ENCODE measurements at regions not wholly inside any gene's neighbourhood (a gene's known extent, or its start where the extent isn't known, plus 50 kb on each side); places are given as distances from the start of the nearest gene placed in this dataset.

GRCh38 chr18:29171892-29172755 is 995.2 kb upstream of the CDH2 start:
- DNase-seq = no peak

- DNase-seq = no peak
Measured at GRCh38 chr18:29169599-29169998, 992.7 kb upstream of the CDH2 start.

GRCh38 chr18:29164993-29165599 is 988.2 kb upstream of the CDH2 start:
- DNase-seq = no peak

GRCh38 chr18:29164020-29164706 is 987.2 kb upstream of the CDH2 start:
- no peak for DNase-seq

- no peak for DNase-seq
Measured at GRCh38 chr18:29163596-29163995, 986.7 kb upstream of the CDH2 start.

- DNase-seq = no peak
Measured at GRCh38 chr18:29161429-29161828, 984.5 kb upstream of the CDH2 start.

GRCh38 chr18:29160170-29160569 is 983.2 kb upstream of the CDH2 start:
- DNase-seq = peak; percentile 13

GRCh38 chr18:29157905-29158304 is 981.0 kb upstream of the CDH2 start:
- no peak for DNase-seq

- no peak for DNase-seq
Measured at GRCh38 chr18:29157057-29157780, 980.3 kb upstream of the CDH2 start.

GRCh38 chr18:29156531-29156930 is 979.6 kb upstream of the CDH2 start:
- DNase-seq = no peak

- DNase-seq = no peak
Measured at GRCh38 chr18:29154758-29155725, 978.1 kb upstream of the CDH2 start.

- no peak for DNase-seq
Measured at GRCh38 chr18:29154196-29154757, 977.3 kb upstream of the CDH2 start.

- no peak for DNase-seq
Measured at GRCh38 chr18:29153091-29153490, 976.2 kb upstream of the CDH2 start.

GRCh38 chr18:29147944-29148343 is 971.0 kb upstream of the CDH2 start:
- no peak for DNase-seq

GRCh38 chr18:29146068-29146467 is 969.1 kb upstream of the CDH2 start:
- no peak for DNase-seq

GRCh38 chr18:29140590-29140989 is 963.7 kb upstream of the CDH2 start:
- no peak for DNase-seq

GRCh38 chr18:29137773-29138495 is 961.0 kb upstream of the CDH2 start:
- DNase-seq = no peak

GRCh38 chr18:29123706-29124530 is 947.0 kb upstream of the CDH2 start:
- DNase-seq = no peak

- DNase-seq = no peak
Measured at GRCh38 chr18:29104671-29105070, 927.7 kb upstream of the CDH2 start.

- no peak for DNase-seq
Measured at GRCh38 chr18:29104227-29104626, 927.3 kb upstream of the CDH2 start.

All from NCI-H2107 (cell line).